ENCODE measurements at regions not wholly inside any gene's neighbourhood (a gene's known extent, or its start where the extent isn't known, plus 50 kb on each side); places are given as distances from the start of the nearest gene placed in this dataset.
"Not testable (repeated sequence)": the region's sequence is repeated elsewhere in the genome, so short reads cannot be mapped to it uniquely, and the experiment has no call there.

DNA sequence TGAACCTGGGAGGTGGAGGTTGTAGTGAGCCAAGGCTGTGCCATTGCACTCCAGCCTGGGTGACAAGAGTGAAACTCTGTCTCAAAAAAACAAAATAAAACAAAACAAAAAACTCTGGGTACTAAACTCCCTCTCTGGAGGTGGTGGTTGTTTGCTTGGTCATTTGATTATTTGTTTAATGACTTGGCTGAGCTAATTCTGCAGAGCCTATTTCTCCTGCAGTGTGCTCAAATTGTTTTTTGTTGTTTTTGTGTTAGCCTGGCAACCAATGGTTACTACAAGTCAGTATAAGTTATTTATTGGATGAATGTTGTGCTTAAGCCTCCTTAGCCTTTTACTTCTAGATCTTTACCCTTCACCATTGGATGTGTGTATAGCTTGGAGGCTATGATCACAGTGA, 387.5 kb downstream of the ADCYAP1 start:
- no peak for DNase-seq
- no peak overlapping the region for H3K4me3 ChIP-seq (ENCODE audit: insufficient read depth, low read depth, low read length)
- H3K27me3 ChIP-seq (ENCODE audit: control insufficient read depth, insufficient read depth, low read length): no peaks in the 10 kb centered on the region
- H3K36me3 ChIP-seq (replicated peaks; ENCODE audit: control insufficient read depth, insufficient read depth, low read length): no peaks in the 10 kb centered on the region

DNA sequence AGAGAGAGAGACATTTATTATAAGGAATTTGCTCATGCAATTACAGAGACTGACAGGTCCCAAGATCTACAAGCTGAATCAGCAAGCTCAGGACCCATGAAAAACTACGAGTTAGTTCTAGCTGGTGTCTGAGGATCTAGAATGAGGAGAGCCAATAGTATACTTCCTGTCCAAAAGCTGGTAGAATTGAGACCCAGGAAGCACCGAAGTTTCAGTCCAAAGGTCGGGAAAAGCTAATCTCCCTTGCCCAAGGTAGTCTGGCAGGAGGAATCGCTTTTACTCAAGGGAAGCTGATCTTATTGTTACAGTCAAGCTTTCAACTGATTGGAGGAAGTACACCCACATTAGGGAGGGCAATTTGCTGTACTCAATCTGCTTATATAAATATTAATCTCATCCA, 389.6 kb downstream of the ADCYAP1 start:
- no peak for DNase-seq
- Histone ChIP-seq H3K27me3 (ENCODE audit: control insufficient read depth, insufficient read depth, low read length) (no peaks in the 10 kb centered on the region), H3K36me3 (replicated peaks; ENCODE audit: control insufficient read depth, insufficient read depth, low read length) (no peaks in the 10 kb centered on the region), H3K4me3 (ENCODE audit: insufficient read depth, low read depth, low read length) (no peak overlapping the region)

DNA sequence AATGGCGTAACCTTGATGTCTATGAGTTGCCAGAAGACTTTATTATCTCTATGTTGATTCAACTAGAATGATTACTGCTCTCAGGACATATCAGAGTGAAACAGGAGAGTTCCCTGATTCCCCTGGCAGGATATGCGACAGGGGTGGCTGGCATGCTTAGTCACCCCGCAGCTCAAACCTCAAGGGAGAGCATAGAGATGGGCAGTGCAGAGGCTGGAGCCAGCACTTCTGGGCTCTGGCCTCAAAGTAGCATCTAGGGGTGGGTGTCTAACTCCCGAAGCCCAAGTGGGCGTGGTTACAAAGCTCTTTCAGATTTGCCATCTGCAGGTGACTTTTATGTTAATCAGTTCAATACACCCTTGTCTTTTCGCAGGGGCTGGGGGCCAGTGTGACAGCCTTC, 391.6 kb downstream of the ADCYAP1 start:
- no peak for DNase-seq
- no peaks in the 10 kb centered on the region for H3K36me3 ChIP-seq (replicated peaks; ENCODE audit: control insufficient read depth, insufficient read depth, low read length)

DNA sequence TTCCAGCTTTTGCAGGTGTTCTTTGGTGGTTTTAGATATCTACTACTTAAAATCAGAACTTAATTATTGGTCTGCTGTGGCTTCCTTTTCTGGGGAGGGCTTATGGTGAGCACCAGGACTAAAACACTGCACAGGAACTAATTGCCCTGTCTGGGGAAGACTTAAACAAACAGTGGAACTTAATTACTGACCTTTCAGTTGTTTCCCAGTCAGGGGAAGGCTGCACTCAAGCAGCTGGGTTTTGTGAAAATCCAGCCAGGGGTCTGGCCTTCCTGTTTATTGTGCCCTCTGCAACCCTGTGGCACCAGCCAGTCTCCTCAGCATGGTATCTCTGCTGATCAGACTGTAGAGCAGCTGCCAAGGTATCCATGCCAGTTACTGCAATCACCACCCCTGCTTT, 398.2 kb downstream of the ADCYAP1 start:
- Histone ChIP-seq H3K4me3 (ENCODE audit: insufficient read depth, low read depth, low read length) (no peak overlapping the region), H3K27me3 (ENCODE audit: control insufficient read depth, insufficient read depth, low read length) (no peaks in the 10 kb centered on the region), H3K36me3 (replicated peaks; ENCODE audit: control insufficient read depth, insufficient read depth, low read length) (no peaks in the 10 kb centered on the region)
- DNase-seq: no peak

More for the DNA sequence above, 391.6 kb downstream of the ADCYAP1 start:
- Histone ChIP-seq H3K4me3 (ENCODE audit: insufficient read depth, low read depth, low read length) (no peak overlapping the region), H3K27me3 (ENCODE audit: control insufficient read depth, insufficient read depth, low read length) (no peaks in the 10 kb centered on the region)

DNA sequence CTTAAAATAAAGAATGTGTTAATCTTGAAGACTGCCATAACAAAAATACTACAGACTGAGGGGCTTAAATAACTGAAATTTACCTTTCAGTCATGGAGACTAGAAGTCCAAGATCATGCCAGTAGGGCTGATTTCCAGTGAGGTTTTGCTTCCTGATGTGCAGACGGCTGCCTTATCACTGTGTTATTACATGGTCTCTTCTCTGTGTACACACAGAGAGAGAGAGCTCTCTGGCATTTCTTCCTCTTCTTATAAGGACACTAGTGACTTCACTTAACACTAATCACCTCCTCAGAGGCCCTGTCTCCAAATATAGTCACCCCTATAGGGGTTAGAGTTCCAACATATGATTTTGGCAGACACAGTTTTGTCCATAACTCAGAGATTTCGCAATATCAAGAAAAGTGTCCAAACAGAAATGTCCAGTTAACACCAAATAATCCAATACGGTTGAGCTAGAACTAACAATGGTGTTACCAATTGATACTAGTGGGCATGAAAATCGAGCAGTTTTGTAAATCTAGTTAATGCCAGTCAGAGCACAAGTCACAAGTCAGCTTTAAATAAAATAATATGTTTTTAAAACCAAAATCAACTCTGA, 399.8 kb downstream of the ADCYAP1 start:
- no peaks in the 10 kb centered on the region for H3K27me3 ChIP-seq (ENCODE audit: control insufficient read depth, insufficient read depth, low read length)
- no peak for DNase-seq
- no peak overlapping the region for H3K4me3 ChIP-seq (ENCODE audit: insufficient read depth, low read depth, low read length)
- no peaks in the 10 kb centered on the region for H3K36me3 ChIP-seq (replicated peaks; ENCODE audit: control insufficient read depth, insufficient read depth, low read length)

DNA sequence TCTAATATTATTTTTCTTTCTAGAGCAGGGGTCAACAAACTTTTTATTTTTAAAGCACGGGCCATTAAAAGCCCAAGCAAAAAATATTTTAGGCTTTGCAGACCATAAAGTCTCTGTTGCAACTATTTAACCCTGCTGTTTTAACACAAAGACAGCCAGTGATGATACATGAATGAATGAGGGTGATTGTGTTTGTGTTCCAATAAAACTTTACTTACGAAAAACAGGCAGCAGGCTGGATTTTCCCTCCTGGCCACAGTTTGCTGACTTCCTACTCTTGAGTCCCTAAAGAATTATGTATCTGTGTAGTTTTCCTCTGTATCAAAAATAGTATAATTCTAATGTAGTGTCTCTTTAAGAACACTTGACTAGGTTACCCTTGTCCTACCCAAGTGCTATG, 402.0 kb downstream of the ADCYAP1 start:
- Histone ChIP-seq H3K27me3 (ENCODE audit: control insufficient read depth, insufficient read depth, low read length) (no peaks in the 10 kb centered on the region), H3K36me3 (replicated peaks; ENCODE audit: control insufficient read depth, insufficient read depth, low read length) (no peaks in the 10 kb centered on the region), H3K4me3 (ENCODE audit: insufficient read depth, low read depth, low read length) (no peak overlapping the region)
- DNase-seq: no peak

DNA sequence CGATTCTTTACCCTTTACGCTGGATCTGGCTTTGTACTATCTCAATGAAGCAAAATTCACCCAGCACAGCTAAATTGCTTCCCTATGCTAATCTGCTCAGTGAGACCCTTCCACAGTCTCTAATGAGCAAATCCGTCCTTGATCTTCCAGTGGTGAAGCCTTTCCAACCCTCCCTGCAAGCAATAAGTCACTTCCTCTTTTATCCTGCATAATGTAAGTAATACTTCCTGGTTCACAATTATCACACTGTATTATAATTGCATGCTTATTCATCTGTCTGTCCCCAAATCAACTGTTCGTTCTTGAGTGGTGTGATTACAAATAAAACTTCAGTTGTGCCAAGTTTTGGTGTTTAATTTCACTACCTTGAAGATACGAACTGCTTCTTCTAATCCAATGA, 404.0 kb downstream of the ADCYAP1 start:
- no peak for DNase-seq

DNA sequence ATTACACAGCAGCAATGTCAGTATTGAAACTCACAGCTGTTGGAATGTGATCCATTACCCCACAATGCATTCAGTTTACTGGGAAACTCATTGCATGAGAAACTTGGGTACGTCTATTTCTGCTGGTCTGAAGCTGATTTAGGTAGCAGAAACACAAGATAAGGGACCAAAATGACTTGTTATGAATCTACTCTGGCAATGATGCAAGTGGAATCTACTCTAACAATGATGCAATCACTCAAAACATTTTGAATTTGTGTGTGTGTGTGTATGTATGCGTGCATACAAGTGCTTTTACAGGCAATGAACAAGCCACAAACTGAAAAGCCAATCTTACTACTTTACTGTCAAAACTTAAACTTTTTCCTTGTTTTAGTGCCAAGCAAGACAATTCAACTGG, 406.7 kb downstream of the ADCYAP1 start:
- H3K36me3 ChIP-seq (replicated peaks; ENCODE audit: control insufficient read depth, insufficient read depth, low read length): no peaks in the 10 kb centered on the region
- no peaks in the 10 kb centered on the region for H3K27me3 ChIP-seq (ENCODE audit: control insufficient read depth, insufficient read depth, low read length)
- no peak overlapping the region for H3K4me3 ChIP-seq (ENCODE audit: insufficient read depth, low read depth, low read length)
- no peak for DNase-seq

More for the DNA sequence above, 404.0 kb downstream of the ADCYAP1 start:
- H3K27me3 ChIP-seq (ENCODE audit: control insufficient read depth, insufficient read depth, low read length): no peaks in the 10 kb centered on the region
- no peak overlapping the region for H3K4me3 ChIP-seq (ENCODE audit: insufficient read depth, low read depth, low read length)
- no peaks in the 10 kb centered on the region for H3K36me3 ChIP-seq (replicated peaks; ENCODE audit: control insufficient read depth, insufficient read depth, low read length)

DNA sequence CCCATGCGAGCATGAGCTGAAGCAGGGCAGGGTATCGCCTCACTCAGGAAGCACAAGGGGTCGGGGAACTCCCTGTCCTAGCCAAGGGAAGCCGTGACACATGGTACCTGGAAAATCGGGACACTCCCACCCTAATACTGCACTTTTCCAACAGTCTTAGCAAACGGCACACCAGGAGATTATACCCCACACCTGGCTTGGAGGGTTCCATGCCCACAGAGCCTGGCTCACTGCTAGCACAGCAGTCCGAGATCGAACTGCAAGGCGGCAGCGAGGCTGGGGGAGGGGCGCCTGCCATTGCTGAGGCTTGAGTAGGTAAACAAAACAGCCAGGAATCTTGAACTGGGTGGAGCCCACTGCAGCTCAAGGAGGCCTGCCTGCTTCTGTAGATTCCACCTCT, 430.7 kb downstream of the ADCYAP1 start:
- not testable (repeated sequence) for DNase-seq; H3K27me3 ChIP-seq (ENCODE audit: control insufficient read depth, insufficient read depth, low read length); H3K36me3 ChIP-seq (replicated peaks; ENCODE audit: control insufficient read depth, insufficient read depth, low read length); H3K4me3 ChIP-seq (ENCODE audit: insufficient read depth, low read depth, low read length)

DNA sequence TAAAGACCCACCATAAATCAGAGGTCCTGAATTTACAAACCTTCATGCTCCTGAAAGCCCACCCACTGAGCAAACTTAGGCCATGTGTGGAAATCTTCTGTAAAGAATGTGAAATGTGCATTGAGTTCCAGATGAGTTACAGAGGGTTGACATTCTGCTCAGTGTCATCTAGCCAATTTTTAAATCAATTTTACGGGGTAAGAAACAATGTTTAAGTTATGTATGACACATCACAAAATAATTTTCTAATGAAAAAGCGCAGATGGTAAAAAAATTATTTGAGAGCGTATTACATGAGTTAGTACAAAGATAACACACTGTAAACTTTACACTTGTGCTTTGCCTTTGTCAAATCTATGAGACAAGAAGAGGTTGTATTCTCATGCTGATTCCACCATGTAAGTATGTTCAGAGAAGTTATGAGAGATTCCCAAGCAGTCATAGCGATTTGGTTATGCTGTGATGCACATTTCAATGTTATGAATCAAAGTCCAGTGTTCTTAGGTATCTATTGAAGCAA, 446.3 kb downstream of the ADCYAP1 start:
- no peaks in the 10 kb centered on the region for H3K36me3 ChIP-seq (replicated peaks; ENCODE audit: control insufficient read depth, insufficient read depth, low read length)
- H3K27me3 ChIP-seq (ENCODE audit: control insufficient read depth, insufficient read depth, low read length): no peaks in the 10 kb centered on the region
- no peak for DNase-seq
- no peak overlapping the region for H3K4me3 ChIP-seq (ENCODE audit: insufficient read depth, low read depth, low read length)

DNA sequence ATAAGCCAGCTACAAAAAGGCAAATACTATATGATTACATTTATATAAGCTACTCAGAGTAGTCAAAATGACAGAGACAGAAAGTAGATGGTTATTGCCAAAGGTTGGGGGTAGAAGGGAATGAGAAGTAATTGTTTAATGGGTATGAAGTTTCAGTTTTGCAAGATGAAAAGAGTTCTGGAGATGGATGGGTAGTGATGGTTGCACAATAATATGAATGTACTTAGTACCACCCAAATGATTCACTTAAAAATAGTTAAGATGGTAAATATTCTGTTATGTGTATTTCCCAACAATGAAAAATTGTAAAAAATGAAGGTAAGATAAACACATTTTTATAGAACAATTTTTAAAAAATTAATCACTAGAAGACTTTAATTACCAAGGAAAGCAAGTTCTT, 448.4 kb downstream of the ADCYAP1 start:
- Histone ChIP-seq H3K4me3 (ENCODE audit: insufficient read depth, low read depth, low read length) (no peak overlapping the region), H3K27me3 (ENCODE audit: control insufficient read depth, insufficient read depth, low read length) (no peaks in the 10 kb centered on the region), H3K36me3 (replicated peaks; ENCODE audit: control insufficient read depth, insufficient read depth, low read length) (no peaks in the 10 kb centered on the region)
- DNase-seq: no peak

DNA sequence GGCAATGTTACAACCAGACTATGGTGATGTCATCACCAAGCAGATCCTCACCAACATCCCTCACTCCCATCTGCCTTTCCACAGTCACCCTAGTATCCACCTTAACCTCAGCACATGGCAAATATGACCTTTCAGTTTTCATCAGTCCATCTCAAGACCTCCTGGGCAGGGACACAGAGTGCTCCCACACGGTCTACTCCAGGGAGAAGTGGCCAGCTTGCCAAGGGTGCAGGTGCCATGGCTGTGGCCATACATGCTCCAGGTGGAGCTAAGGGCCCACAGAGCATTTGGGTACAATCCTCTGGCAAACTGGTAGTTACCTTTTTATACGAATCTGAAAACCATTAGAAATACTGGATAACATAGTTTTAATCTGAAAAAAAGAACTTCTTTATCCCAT, 453.1 kb downstream of the ADCYAP1 start:
- no peaks in the 10 kb centered on the region for H3K36me3 ChIP-seq (replicated peaks; ENCODE audit: control insufficient read depth, insufficient read depth, low read length)
- no peaks in the 10 kb centered on the region for H3K27me3 ChIP-seq (ENCODE audit: control insufficient read depth, insufficient read depth, low read length)
- DNase-seq: no peak
- no peak overlapping the region for H3K4me3 ChIP-seq (ENCODE audit: insufficient read depth, low read depth, low read length)

DNA sequence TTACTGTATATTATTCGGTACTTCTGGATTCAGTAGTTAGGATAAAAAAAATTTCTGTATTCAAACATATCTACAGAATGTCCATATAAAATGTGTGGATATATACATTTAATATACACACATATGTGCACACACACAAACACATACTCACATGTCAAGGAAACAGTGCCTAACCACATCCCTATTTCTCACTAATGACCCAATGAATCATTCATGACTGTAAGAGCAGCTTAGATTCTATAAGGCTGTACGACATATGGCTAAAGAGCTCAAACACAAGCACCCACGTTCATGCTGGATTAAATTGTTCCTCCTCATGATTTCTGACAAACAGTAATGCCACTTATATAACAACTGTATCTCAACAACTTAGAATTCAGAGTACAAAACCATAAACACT, 457.3 kb downstream of the ADCYAP1 start:
- no peaks in the 10 kb centered on the region for H3K27me3 ChIP-seq (ENCODE audit: control insufficient read depth, insufficient read depth, low read length)

DNA sequence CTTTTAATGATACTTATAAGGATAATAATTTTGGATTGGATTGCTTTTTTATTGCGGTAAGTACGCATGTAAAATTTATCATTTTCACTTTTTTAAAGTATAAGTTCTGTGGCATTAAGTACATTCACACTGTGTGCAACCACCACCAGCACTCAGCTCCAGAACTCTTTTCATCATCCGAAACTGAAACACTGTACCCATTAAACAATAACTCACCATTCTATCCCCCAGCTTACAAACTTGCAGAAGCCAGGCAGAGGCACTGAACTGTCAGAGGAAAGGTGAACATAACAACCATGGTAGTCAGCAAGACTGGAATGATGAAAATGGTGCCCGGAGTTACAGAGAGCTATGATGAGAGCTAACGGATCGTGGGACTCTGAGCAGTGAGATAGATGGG, 465.9 kb downstream of the ADCYAP1 start:
- DNase-seq: no peak
- H3K27me3 ChIP-seq (ENCODE audit: control insufficient read depth, insufficient read depth, low read length): no peaks in the 10 kb centered on the region
- no peaks in the 10 kb centered on the region for H3K36me3 ChIP-seq (replicated peaks; ENCODE audit: control insufficient read depth, insufficient read depth, low read length)
- no peak overlapping the region for H3K4me3 ChIP-seq (ENCODE audit: insufficient read depth, low read depth, low read length)

More for the DNA sequence above, 457.3 kb downstream of the ADCYAP1 start:
- Histone ChIP-seq H3K4me3 (ENCODE audit: insufficient read depth, low read depth, low read length) (no peak overlapping the region), H3K36me3 (replicated peaks; ENCODE audit: control insufficient read depth, insufficient read depth, low read length) (no peaks in the 10 kb centered on the region)
- no peak for DNase-seq

DNA sequence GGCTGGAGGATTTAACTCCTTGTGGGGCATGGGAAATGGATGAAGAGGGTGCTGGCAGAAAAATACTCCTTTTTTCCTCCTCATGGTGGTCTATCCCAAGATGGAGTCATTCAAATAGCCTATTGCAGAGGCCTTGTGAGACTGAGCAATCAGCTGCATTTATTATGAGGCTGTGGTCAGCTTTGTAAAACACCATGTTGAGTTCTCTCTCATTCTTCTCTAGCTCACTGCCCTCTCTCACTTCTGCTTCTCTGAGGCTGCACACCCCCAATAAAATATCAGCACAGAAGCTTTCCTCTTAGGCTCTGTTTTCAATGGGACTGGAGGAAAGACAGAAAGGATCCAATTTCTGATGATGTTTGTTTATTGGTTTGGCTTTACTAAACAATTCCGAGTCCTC, 467.1 kb downstream of the ADCYAP1 start:
- DNase-seq: no peak
- Histone ChIP-seq H3K27me3 (ENCODE audit: control insufficient read depth, insufficient read depth, low read length) (no peaks in the 10 kb centered on the region), H3K4me3 (ENCODE audit: insufficient read depth, low read depth, low read length) (no peak overlapping the region), H3K36me3 (replicated peaks; ENCODE audit: control insufficient read depth, insufficient read depth, low read length) (no peaks in the 10 kb centered on the region)

DNA sequence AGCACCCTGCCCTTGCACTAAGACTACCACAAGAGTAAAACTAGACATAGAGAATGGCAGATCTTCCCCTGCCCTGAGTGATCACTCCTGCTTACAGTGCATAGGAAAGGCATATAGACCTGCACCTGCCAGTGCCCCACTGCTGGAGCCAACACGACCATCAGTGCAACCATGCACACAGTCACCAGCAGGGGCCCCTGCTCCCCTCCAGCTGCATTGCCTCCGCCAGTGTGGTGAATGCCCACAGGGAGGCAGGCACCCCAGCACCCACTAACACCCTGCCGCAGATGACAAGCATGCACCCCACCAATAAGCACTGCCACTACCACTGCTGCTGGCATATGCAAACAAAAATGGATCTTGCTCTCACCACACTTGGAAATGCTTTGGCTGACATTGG, 478.8 kb downstream of the ADCYAP1 start:
- Histone ChIP-seq H3K4me3 (ENCODE audit: insufficient read depth, low read depth, low read length) (no peak overlapping the region), H3K27me3 (ENCODE audit: control insufficient read depth, insufficient read depth, low read length) (no peaks in the 10 kb centered on the region), H3K36me3 (replicated peaks; ENCODE audit: control insufficient read depth, insufficient read depth, low read length) (no peaks in the 10 kb centered on the region)
- DNase-seq: peak; percentile 8

Data from H7 (cell line).